Astrocyte (in vitro differentiated cells and primary cell): ENCODE measurements at regions not wholly inside any gene's neighbourhood (a gene's known extent, or its start where the extent isn't known, plus 50 kb on each side); places are given as distances from the start of the nearest gene placed in this dataset.

Source experiments
- DNase-seq: peaks from one replicate; pipeline ENCODE4 v3.0.0-alpha.2; 2010; ENCODE audit warnings: low read depth
- FAIRE-seq: peaks from 2 replicates; lab custom pipeline; 2011; peaks lifted over from hg19 to GRCh38; lab: Jason Lieb, UNC
- H2AFZ ChIP-seq: 2 replicates; pipeline ENCODE4 v1.6.0; 2012; ENCODE audit warnings: low read depth, low read length, inconsistent platforms
- H3K27ac ChIP-seq: 2 replicates; pipeline ENCODE4 v1.5.1; 2011; ENCODE audit warnings: low read depth, low read length, inconsistent platforms
- H3K27me3 ChIP-seq: 2 replicates; pipeline ENCODE4 v1.6.0; 2011; ENCODE audit warnings: low read length, inconsistent platforms; ENCODE audit not compliant: insufficient read depth
- H3K36me3 ChIP-seq: 2 replicates; pipeline ENCODE4 v1.5.1; 2011; ENCODE audit warnings: low read length, inconsistent platforms; ENCODE audit not compliant: insufficient read depth
- H3K4me1 ChIP-seq: 2 replicates; pipeline ENCODE4 v1.5.1; 2011; ENCODE audit warnings: low read length, inconsistent platforms; ENCODE audit not compliant: insufficient read depth
- H3K4me2 ChIP-seq: 2 replicates; pipeline ENCODE4 v1.6.0; 2012; ENCODE audit warnings: low read length, inconsistent platforms
- H3K4me3 ChIP-seq: 2 replicates; pipeline ENCODE4 v1.5.1; 2011; ENCODE audit warnings: low read depth, mild to moderate bottlenecking, low read length, inconsistent platforms; ENCODE audit not compliant: insufficient read depth
- H3K79me2 ChIP-seq: 2 replicates; pipeline ENCODE4 v1.6.0; 2012; ENCODE audit warnings: mild to moderate bottlenecking, low read length, inconsistent platforms; ENCODE audit not compliant: insufficient read depth
- H3K9ac ChIP-seq: 2 replicates; pipeline ENCODE4 v1.6.0; 2012; ENCODE audit warnings: mild to moderate bottlenecking, low read length, inconsistent platforms
- H3K9me3 ChIP-seq: 2 replicates; pipeline ENCODE4 v1.5.1; 2012; ENCODE audit warnings: low read depth, mild to moderate bottlenecking, low read length, inconsistent platforms; ENCODE audit not compliant: insufficient read depth
- H4K20me1 ChIP-seq: 2 replicates; pipeline ENCODE4 v1.6.0; 2012; ENCODE audit warnings: low read length, inconsistent platforms; ENCODE audit not compliant: insufficient read depth
- H3K27ac Mint-ChIP-seq: one replicate; pipeline ENCODE4 v1.8.0; 2021; ENCODE audit warnings: mild to moderate bottlenecking, mixed read lengths; ENCODE audit not compliant: unreplicated experiment
- H3K27me3 Mint-ChIP-seq: one replicate; pipeline ENCODE4 v1.8.0; 2021; ENCODE audit warnings: low read depth, mixed read lengths; ENCODE audit not compliant: unreplicated experiment
- H3K36me3 Mint-ChIP-seq: one replicate; pipeline ENCODE4 v1.8.0; 2021; ENCODE audit warnings: low read depth, mixed read lengths; ENCODE audit not compliant: unreplicated experiment
- H3K4me1 Mint-ChIP-seq: one replicate; pipeline ENCODE4 v1.8.0; 2021; ENCODE audit warnings: low read depth, mixed read lengths; ENCODE audit not compliant: unreplicated experiment
- H3K4me3 Mint-ChIP-seq: one replicate; pipeline ENCODE4 v1.8.0; 2021; ENCODE audit warnings: mild to moderate bottlenecking, moderate library complexity, mixed read lengths; ENCODE audit not compliant: unreplicated experiment
- H3K9me3 Mint-ChIP-seq: one replicate; pipeline ENCODE4 v1.8.0; 2021; ENCODE audit warnings: mild to moderate bottlenecking, mixed read lengths; ENCODE audit not compliant: unreplicated experiment
- EZH2 ChIP-seq: IDR thresholded peaks from 2 replicates; pipeline ENCODE4 v1.6.1; 2012; ENCODE audit warnings: mild to moderate bottlenecking, low read length, inconsistent platforms; ENCODE audit not compliant: insufficient read depth
- TF ChIP-seq, protein P1 (sequence below): IDR thresholded peaks from 2 replicates; pipeline ENCODE4 v1.5.1; 2011; ENCODE audit warnings: low read depth, mild to moderate bottlenecking, inconsistent platforms, low read length, moderate library complexity; ENCODE audit not compliant: insufficient read depth

DNA sequence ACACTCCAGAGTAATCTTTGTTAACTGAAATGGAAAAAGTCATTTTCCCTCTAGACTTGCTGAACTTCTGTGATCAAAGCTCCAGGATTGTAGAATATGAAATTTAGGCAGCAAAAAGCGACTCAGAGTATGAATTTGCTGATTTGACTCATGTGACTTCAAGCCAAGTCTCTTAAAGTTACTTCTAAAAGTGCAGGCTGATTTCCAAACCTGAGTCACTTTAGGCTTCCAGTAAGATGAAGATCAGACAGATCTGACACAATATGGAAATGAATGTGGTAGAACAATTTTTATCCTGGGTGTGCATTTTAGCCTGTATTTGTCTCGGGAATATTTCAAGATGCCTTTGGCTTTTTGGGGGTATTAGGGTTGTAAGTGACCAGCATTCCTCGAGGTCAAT is 151.0 kb upstream of the TMTC4 start:
- Histone ChIP-seq H3K79me2 (no peaks in the 10 kb centered on the region), H3K4me3 (no peak overlapping the region), H3K4me1 (no peaks in the 10 kb centered on the region), H3K27me3 (no peaks in the 10 kb centered on the region), H3K9me3 (no peaks in the 10 kb centered on the region), H3K9ac (no peak overlapping the region), H3K4me2 (no peak overlapping the region), H3K36me3 (no peaks in the 10 kb centered on the region), H4K20me1 (no peaks in the 10 kb centered on the region), H3K27ac (no peak overlapping the region), H2AFZ (no peak overlapping the region)
- TF ChIP-seq, protein P1, sequence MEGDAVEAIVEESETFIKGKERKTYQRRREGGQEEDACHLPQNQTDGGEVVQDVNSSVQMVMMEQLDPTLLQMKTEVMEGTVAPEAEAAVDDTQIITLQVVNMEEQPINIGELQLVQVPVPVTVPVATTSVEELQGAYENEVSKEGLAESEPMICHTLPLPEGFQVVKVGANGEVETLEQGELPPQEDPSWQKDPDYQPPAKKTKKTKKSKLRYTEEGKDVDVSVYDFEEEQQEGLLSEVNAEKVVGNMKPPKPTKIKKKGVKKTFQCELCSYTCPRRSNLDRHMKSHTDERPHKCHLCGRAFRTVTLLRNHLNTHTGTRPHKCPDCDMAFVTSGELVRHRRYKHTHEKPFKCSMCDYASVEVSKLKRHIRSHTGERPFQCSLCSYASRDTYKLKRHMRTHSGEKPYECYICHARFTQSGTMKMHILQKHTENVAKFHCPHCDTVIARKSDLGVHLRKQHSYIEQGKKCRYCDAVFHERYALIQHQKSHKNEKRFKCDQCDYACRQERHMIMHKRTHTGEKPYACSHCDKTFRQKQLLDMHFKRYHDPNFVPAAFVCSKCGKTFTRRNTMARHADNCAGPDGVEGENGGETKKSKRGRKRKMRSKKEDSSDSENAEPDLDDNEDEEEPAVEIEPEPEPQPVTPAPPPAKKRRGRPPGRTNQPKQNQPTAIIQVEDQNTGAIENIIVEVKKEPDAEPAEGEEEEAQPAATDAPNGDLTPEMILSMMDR = no peak
- H3K27me3 Mint-ChIP-seq = no peaks in the 10 kb centered on the region
- H3K27ac Mint-ChIP-seq = no peak overlapping the region
- no peak for FAIRE-seq
- DNase-seq = peak; percentile 63
- H3K4me3 Mint-ChIP-seq = no peak overlapping the region
- H3K4me1 Mint-ChIP-seq = peaks cover 3% of the 10 kb centered on the region
- H3K36me3 Mint-ChIP-seq = no peaks in the 10 kb centered on the region
- H3K9me3 Mint-ChIP-seq = no peaks in the 10 kb centered on the region

DNA sequence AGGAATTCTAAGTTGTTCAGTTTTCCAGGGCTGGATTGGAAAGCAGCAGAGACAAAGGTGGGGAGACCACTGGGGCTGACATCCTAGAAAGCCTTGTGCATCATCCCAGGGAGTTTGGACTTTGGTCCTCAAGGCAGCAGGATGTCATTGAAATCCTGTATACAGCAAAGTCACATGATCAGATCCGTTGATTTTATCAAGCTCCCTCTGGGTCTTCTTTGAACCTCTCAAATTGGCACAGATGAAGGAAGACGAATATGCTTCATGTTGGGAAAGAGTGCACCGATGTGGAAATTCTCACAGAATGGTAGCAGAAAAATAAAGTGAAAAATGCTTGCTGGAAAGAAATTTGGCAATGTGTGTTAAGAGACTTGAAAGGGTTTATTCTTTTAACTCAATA is 149.8 kb upstream of the TMTC4 start:
- TF ChIP-seq EZH2 = no peak
- TF ChIP-seq, protein P1 = no peak
- Mint-ChIP-seq H3K4me3 (no peak overlapping the region), H3K27me3 (no peaks in the 10 kb centered on the region), H3K9me3 (no peaks in the 10 kb centered on the region), H3K4me1 (peaks cover 3% of the 10 kb centered on the region), H3K36me3 (no peaks in the 10 kb centered on the region), H3K27ac (no peak overlapping the region)
- H3K9me3 ChIP-seq = no peaks in the 10 kb centered on the region
- H3K79me2 ChIP-seq = no peaks in the 10 kb centered on the region
- H3K4me3 ChIP-seq = no peak overlapping the region
- no peak overlapping the region for H3K9ac ChIP-seq
- no peak overlapping the region for H3K4me2 ChIP-seq
- no peak overlapping the region for H3K27ac ChIP-seq
- no peaks in the 10 kb centered on the region for H4K20me1 ChIP-seq
- no peak overlapping the region for H2AFZ ChIP-seq
- DNase-seq (no peak), FAIRE-seq (no peak)
- no peaks in the 10 kb centered on the region for H3K27me3 ChIP-seq
- H3K4me1 ChIP-seq = no peaks in the 10 kb centered on the region
- H3K36me3 ChIP-seq = no peaks in the 10 kb centered on the region

DNA sequence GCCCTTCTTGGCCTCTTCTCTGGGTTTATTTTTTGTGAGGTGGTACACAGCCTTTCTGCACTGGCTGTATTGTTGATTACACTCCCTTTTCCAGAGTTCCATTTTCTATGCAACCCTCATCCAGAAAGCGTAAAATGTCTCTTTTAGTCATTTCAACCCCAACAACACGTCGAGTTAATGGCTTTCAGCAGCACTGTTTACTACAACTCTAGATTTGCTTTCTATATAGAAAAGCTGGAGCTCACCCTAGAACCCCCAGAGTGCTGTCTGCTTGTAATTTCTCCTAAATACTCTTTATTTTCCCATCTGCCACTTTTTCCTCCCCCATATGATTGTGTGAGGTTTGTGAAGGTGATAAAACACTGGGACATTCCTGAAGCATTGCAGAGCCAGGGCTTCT is 148.9 kb upstream of the TMTC4 start:
- DNase-seq (no peak), FAIRE-seq (no peak)
- Histone ChIP-seq H2AFZ (no peak overlapping the region), H3K4me2 (no peak overlapping the region), H3K4me3 (no peak overlapping the region), H3K27me3 (no peaks in the 10 kb centered on the region), H3K4me1 (no peaks in the 10 kb centered on the region), H3K9ac (no peak overlapping the region), H3K9me3 (no peaks in the 10 kb centered on the region), H3K79me2 (no peaks in the 10 kb centered on the region), H3K36me3 (no peaks in the 10 kb centered on the region), H3K27ac (no peak overlapping the region), H4K20me1 (no peaks in the 10 kb centered on the region)
- no peaks in the 10 kb centered on the region for H3K36me3 Mint-ChIP-seq
- H3K9me3 Mint-ChIP-seq = no peaks in the 10 kb centered on the region
- no peak overlapping the region for H3K4me3 Mint-ChIP-seq
- peaks cover 6% of the 10 kb centered on the region for H3K4me1 Mint-ChIP-seq
- H3K27me3 Mint-ChIP-seq = no peaks in the 10 kb centered on the region
- TF ChIP-seq, protein P1 = no peak
- TF ChIP-seq EZH2 = no peak
- H3K27ac Mint-ChIP-seq = no peak overlapping the region
